ENCODE measurements at regions not wholly inside any gene's neighbourhood (a gene's known extent, or its start where the extent isn't known, plus 50 kb on each side); places are given as distances from the start of the nearest gene placed in this dataset.

DNA sequence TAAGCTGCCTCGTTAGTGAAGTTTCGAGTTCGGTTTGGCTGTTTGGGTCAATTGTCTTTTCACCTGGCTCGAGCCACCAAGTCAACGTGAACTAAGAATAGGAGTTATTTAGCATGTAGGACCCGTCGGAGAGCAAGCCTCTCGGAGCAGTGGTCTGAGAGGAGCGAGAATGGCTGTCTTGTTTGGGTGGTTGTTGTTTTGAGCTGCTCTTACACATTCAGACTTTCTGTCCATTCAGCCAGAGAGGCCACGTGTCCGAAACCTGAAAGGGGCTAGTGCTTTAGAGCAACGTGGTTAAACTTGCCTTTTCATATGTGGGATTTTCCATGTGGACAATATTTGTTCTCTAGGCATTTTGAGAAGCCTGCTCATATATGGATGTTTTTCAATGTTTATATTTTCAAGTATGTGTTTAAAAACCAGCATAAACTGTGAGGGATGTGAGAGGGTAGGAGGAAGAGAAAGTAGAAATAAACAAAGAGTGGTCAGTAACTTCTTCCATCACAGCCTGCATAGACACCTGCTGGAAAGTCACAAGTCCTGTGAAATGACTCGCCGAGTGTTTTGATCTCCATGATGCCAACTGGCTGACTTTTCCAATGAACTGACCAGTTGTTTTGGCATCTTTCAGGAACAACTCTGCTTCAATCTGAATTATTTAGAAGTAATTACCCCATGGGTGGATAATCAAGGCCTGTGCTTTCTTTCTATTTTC lies 221.0 kb downstream of the ASCL1 start:
- intact Hi-C loops (cut with micrococcal nuclease): no loop called here

- intact Hi-C loops (cut with micrococcal nuclease): no loop called here
Measured at GRCh38 chr12:103181366-103182152, 224.1 kb downstream of the ASCL1 start.

GRCh38 chr12:103182299-103182698 lies 224.8 kb downstream of the ASCL1 start:
- intact Hi-C loops (cut with micrococcal nuclease): no loop called here

- intact Hi-C loops (cut with micrococcal nuclease): no loop called here
Measured at GRCh38 chr12:103196467-103196866, 239.0 kb downstream of the ASCL1 start.

- intact Hi-C loops (cut with micrococcal nuclease): no loop called here
Measured at GRCh38 chr12:103197725-103198388, 240.4 kb downstream of the ASCL1 start.

- intact Hi-C loops (cut with micrococcal nuclease): no loop called here
Measured at GRCh38 chr12:103198499-103198898, 241.0 kb downstream of the ASCL1 start.

DNA sequence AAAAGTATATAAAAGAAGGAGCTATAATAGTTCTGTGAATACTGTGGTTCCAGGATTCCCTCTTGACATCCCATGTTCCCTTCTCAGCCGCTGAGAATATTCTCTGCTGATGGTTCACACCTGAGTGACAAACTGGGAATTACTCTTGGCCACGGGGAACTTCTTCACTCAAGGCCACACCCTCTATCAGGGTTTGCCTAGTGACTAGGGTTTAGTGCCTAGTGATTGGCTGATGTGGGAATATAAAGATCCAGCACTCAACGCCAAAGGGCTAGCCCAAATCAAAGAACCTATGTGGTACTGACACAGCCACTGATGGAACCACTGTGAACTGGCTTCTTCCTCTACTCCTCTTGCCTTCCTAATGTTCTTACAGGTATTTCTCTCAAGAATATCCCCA lies 248.4 kb downstream of the ASCL1 start:
- intact Hi-C loops (cut with micrococcal nuclease): no loop called here

DNA sequence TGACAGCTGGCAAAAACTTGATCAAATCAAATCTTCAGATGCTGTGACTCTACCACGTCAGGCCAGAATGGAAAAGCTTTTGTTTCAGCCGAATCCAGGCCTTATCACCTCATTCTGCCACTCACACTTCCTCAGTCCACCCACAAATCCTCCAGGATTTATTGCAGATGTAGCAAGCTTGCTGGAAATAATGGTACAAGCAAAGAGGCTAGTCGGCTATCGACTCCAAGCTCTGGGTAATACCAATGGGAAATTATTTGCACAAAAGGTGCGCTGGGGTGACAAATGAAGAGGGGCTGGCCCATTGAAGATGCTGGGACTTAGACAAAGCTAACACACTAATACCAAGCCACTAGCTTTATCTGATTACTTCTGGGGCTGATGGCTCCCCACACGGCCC lies 250.5 kb downstream of the ASCL1 start:
- intact Hi-C loops (cut with micrococcal nuclease): no loop called here

DNA sequence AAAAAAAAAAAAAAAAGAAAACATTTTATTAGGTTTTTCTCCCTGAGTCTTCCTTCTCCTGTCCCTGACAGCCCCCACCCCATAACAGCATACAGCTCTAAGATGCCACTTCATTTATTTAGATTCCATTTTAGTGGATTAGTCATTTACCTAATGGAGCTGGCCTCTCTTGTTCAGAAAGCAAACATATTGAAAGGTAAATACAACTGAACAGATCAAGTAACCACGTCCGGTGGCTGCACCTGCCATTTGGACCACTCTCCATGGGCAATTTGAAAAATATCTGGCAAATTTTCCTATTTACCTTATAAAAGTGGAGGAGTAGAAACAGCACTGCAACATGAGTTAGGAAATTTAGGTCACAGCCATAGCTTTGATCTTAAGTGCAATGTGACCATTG lies 254.6 kb downstream of the C12orf42 start:
- intact Hi-C loops (cut with micrococcal nuclease): no loop called here

DNA sequence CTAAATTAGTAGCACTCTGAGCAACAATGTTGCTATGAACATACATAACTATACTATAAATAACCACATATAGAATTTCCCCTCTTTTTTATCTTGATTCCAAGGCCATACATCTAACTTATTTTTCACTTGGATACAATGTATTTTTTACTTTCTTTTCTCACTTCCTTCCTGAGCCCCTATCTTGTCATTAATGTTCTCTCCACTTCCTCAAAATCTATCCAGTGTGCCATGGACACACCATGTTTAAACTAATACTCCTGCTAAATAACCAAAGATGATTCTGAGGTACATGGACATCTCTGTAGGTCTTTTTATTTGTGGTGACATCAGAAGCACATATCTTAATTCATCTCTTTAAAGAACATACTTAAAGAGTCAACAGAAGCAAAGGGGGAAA lies 251.2 kb downstream of the C12orf42 start:
- intact Hi-C loops (cut with micrococcal nuclease): no loop called here

- intact Hi-C loops (cut with micrococcal nuclease): no loop called here
Measured at GRCh38 chr12:103247531-103247930, 248.2 kb downstream of the C12orf42 start.

DNA sequence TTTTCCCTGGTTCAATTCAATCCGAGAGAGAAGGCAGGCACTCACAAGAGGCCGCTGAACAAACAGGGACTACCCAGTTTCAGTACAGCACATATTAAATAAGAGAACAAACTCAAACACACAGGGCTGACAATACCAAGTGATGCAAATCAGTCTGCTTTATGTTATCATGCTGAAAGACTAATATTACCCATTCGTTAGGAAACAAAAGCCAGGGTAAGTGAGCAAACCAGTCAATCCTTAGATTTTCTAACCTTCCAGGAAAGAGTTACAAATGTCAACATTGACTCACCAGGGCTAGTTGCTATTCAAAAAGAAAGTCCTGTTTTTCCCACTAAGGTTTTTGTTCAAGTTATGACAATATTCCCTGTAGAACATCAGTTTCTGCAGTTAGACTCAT lies 246.2 kb downstream of the C12orf42 start:
- intact Hi-C loops (cut with micrococcal nuclease): no loop called here

DNA sequence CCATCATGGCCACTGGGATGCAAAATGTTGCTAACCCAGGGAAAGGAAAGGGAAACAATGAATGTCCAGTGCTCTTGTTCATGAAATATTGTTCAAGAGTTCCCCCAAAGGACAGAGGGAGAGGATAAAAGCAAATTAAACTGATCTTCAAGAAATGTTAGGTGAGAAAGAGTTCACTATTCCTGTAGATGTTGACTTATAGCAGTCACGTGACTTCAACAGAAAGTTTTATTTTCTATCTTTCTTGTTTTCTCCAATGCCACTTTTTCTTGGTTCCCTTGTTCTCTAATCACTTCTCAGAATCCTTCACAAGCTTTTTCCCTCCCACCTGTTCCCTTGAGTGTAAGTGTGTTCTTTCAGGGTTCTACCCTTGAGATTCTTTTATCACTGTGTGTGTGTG lies 245.3 kb downstream of the C12orf42 start:
- intact Hi-C loops (cut with micrococcal nuclease): no loop called here

All from T-helper 1 cell treated with Interleukin-12 subunit alpha and Interleukin-12 subunit beta and Interleukin-4 antibody, amounts not matched to agents 30 ng/mL and 1 ng/mL, for 36 hours (primary cell).